ENCODE measurements at regions not wholly inside any gene's neighbourhood (a gene's known extent, or its start where the extent isn't known, plus 50 kb on each side); places are given as distances from the start of the nearest gene placed in this dataset.

DNA sequence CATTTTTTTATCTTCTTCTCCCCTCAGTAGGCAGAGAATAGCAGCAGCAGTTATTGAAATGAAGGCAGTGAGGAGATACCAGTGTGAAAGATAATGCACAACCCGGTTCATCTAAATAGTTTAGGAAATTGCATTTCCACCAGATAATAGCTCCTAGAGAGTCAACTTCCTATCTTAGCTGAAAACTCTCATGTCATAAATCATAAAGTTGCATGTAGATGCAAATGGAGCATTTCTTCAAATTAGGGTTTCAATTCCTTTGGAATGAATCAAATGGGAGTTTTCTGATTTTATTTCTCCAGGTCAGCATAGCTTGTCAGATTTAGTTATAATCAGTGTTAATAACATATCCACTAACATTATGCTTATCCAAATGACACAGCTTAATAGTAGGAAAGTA is 335.3 kb downstream of the CNTNAP4 start:
- H3K9me3 ChIP-seq = no peaks in the 10 kb centered on the region
- intact Hi-C loops (cut with DNase I) = no loop called here
- WGBS, 3 donors = 53 to 79% (median 63%) methylated on average over 1 of the region's 1 CpG
- no peak for DNase-seq
- no peaks in the 10 kb centered on the region for H3K27me3 ChIP-seq (ENCODE audit: insufficient read depth in 3 of 3, low read length in 2 of 3)
- no peak overlapping the region for H3K27ac ChIP-seq
- no peaks in the 10 kb centered on the region for H3K4me1 ChIP-seq
- TF ChIP-seq, protein P1, sequence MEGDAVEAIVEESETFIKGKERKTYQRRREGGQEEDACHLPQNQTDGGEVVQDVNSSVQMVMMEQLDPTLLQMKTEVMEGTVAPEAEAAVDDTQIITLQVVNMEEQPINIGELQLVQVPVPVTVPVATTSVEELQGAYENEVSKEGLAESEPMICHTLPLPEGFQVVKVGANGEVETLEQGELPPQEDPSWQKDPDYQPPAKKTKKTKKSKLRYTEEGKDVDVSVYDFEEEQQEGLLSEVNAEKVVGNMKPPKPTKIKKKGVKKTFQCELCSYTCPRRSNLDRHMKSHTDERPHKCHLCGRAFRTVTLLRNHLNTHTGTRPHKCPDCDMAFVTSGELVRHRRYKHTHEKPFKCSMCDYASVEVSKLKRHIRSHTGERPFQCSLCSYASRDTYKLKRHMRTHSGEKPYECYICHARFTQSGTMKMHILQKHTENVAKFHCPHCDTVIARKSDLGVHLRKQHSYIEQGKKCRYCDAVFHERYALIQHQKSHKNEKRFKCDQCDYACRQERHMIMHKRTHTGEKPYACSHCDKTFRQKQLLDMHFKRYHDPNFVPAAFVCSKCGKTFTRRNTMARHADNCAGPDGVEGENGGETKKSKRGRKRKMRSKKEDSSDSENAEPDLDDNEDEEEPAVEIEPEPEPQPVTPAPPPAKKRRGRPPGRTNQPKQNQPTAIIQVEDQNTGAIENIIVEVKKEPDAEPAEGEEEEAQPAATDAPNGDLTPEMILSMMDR (IDR thresholded peaks at IDR 0.05) = no peak
- no peaks in the 10 kb centered on the region for H3K36me3 ChIP-seq (ENCODE audit: insufficient read depth in 1 of 2, low read depth in 1 of 2)
- ATAC-seq = no peak
- no peak overlapping the region for H3K4me3 ChIP-seq

DNA sequence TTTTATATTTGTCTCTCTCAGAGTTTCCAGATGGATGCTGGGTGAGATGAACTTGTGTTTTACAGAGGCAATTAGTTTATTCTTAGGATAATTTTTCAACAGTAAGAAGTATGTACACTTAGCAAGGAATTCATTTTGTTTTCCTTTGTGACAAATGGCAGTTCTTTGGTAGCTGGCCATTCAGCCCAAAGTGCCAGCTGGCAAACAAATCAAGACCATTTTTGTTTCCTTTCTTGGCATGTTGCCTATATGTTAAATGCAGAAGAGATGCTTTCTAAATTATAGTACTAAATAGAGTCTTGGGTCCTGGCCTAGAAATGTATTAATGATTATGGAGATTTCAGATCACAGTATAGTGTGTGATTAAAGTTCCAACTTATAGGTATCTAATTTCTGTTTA is 337.1 kb downstream of the CNTNAP4 start:
- H3K4me1 ChIP-seq = no peaks in the 10 kb centered on the region
- ATAC-seq = no peak
- no peak overlapping the region for H3K27ac ChIP-seq
- no peak for DNase-seq
- no peaks in the 10 kb centered on the region for H3K36me3 ChIP-seq (ENCODE audit: insufficient read depth in 1 of 2, low read depth in 1 of 2)
- TF ChIP-seq, protein P1 (IDR thresholded peaks at IDR 0.05) = no peak
- intact Hi-C loops (cut with DNase I) = no loop called here
- H3K27me3 ChIP-seq (ENCODE audit: insufficient read depth in 3 of 3, low read length in 2 of 3) = no peaks in the 10 kb centered on the region
- no peaks in the 10 kb centered on the region for H3K9me3 ChIP-seq
- H3K4me3 ChIP-seq = no peak overlapping the region

DNA sequence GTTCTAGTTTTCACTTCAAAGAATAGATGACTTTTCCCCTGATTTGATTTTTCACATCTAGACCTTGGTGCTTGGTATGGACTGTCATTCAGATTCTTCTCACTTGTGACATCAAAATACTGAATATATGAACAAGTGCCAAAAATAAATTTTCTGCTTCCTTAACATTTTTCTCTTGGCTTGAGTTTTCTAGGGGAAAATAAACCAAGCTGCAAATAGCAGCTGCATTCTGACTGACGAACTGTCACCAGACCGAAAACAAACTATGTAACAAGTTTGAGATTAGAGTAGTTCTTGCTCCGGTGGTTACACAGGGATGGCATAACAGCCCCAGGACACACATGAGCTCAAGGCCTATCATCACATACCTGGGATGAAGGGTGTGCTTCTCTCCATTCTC is 345.7 kb downstream of the CNTNAP4 start:
- Histone ChIP-seq H3K4me1 (no peaks in the 10 kb centered on the region), H3K9me3 (no peaks in the 10 kb centered on the region), H3K4me3 (no peak overlapping the region), H3K27me3 (ENCODE audit: insufficient read depth in 3 of 3, low read length in 2 of 3) (no peaks in the 10 kb centered on the region), H3K27ac (no peak overlapping the region), H3K36me3 (ENCODE audit: insufficient read depth in 1 of 2, low read depth in 1 of 2) (no peaks in the 10 kb centered on the region)
- intact Hi-C loops (cut with DNase I) = no loop called here
- ATAC-seq (no peak), DNase-seq (no peak)
- TF ChIP-seq, protein P1 (IDR thresholded peaks at IDR 0.05) = no peak
- 21 to 34% (median 22%) methylated on average over 3 of the region's 3 CpGs for WGBS, 3 donors

DNA sequence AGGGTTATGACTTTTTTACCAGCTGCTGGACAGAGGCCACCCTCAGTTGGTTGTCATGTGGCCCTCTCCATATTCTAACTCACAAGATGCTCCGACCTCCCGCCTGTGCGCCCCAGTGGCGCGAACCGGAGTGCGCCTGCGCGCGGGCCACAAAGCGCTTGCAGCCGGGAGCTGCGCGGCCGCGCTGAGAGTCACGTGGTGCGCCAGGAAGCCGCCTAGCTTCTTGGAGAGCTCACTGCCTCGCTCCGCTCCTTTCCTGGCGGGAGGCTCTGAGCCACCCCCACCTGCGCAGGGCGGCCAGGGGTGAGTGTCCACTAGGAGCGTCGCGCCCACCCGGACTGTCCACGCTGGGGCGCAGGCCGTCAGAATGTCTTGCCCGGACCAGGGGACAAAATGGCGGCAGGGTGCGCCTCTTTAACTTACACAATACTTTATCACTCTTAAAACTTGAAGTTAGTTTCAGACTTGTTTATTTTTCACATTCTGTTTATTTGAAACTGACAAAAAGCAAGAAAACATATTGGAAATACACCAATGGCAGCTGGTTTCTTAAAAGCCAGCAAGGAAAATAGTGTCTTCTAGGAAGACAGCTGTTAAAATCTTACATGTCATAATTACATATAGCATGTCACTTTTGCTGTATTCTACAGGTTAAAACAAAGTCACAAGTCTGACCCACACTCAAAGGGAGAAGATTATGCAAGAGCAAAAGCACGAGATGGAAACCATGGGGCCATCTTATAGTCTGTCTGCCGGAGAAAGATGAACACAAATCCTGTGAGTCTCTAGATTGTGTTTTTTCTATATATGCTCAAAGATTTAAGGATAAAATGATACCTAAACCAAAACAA is 357.9 kb downstream of the CNTNAP4 start:
- no peak for DNase-seq
- intact Hi-C loops (cut with DNase I) = no loop called here
- ATAC-seq = no peak
- no peaks in the 10 kb centered on the region for H3K4me1 ChIP-seq
- H3K9me3 ChIP-seq = no peaks in the 10 kb centered on the region
- H3K27me3 ChIP-seq (ENCODE audit: insufficient read depth in 3 of 3, low read length in 2 of 3) = no peaks in the 10 kb centered on the region
- TF ChIP-seq, protein P1 (IDR thresholded peaks at IDR 0.05) = no peak
- H3K27ac ChIP-seq = no peak overlapping the region
- H3K36me3 ChIP-seq (ENCODE audit: insufficient read depth in 1 of 2, low read depth in 1 of 2) = no peaks in the 10 kb centered on the region
- WGBS, 3 donors = 81 to 93% (median 85%) methylated on average over 29 to 36 of the region's 36 CpGs
- no peak overlapping the region for H3K4me3 ChIP-seq
